WI38 (cell line): ENCODE measurements at regions not wholly inside any gene's neighbourhood (a gene's known extent, or its start where the extent isn't known, plus 50 kb on each side); places are given as distances from the start of the nearest gene placed in this dataset.

ENCODE experiments used
- H3K4me3 ChIP-seq: 2 replicates; pipeline ENCODE4 v1.5.1; 2011; ENCODE audit warnings: low read depth, mild to moderate bottlenecking, control low read depth, low read length
- CTCF ChIP-seq: IDR thresholded peaks from 2 replicates; pipeline ENCODE4 v1.5.1; 2012; ENCODE audit warnings: low read depth, mild to moderate bottlenecking, control low read depth, low read length

GRCh38 chr3:182390421-182390820 is 402.9 kb upstream of the ATP11B start:
- no peak overlapping the region for H3K4me3 ChIP-seq
- no peak for TF ChIP-seq CTCF

- TF ChIP-seq CTCF, result no peak
- H3K4me3 ChIP-seq, result no peak overlapping the region
Measured at GRCh38 chr3:182392182-182392937, 400.9 kb upstream of the ATP11B start.

- H3K4me3 ChIP-seq, result no peak overlapping the region
Measured at GRCh38 chr3:182393151-182393550, 400.2 kb upstream of the ATP11B start.

GRCh38 chr3:182393830-182394367 is 399.4 kb upstream of the ATP11B start:
- no peak for TF ChIP-seq CTCF
- H3K4me3 ChIP-seq, result no peak overlapping the region

More at GRCh38 chr3:182393151-182393550, 400.2 kb upstream of the ATP11B start:
- no peak for TF ChIP-seq CTCF

- TF ChIP-seq CTCF, result no peak
- no peak overlapping the region for H3K4me3 ChIP-seq
Measured at GRCh38 chr3:182397164-182397563, 396.1 kb upstream of the ATP11B start.

- H3K4me3 ChIP-seq, result no peak overlapping the region
- TF ChIP-seq CTCF, result no peak
Measured at GRCh38 chr3:182399978-182400737, 393.1 kb upstream of the ATP11B start.

GRCh38 chr3:182400838-182401237 is 392.5 kb upstream of the ATP11B start:
- no peak for TF ChIP-seq CTCF
- no peak overlapping the region for H3K4me3 ChIP-seq
